Right lobe of liver (tissue), 4 donors: ENCODE measurements at regions not wholly inside any gene's neighbourhood (a gene's known extent, or its start where the extent isn't known, plus 50 kb on each side); places are given as distances from the start of the nearest gene placed in this dataset.

ENCODE experiments used
- POLR2A ChIP-seq: fragments of 450-650 bp; IDR thresholded peaks from one replicate; pipeline ENCODE4 v1.6.1; 2017; ENCODE audit warnings: antibody characterized with exemption, mild to moderate bottlenecking
- TF ChIP-seq, protein P1 (sequence below), 4 donors: fragments of 200-600 bp in 3 of 4; fragments of 450-650 bp in 1 of 4; IDR thresholded peaks; one replicate each; pipeline versions ENCODE4 v1.5.1 to v1.8.0; 2016 to 2022; ENCODE audit warnings: antibody characterized with exemption in 4 of 4, mild to moderate bottlenecking in 2 of 4
- donor health status: DM: no; HTN: no; CAD: no.
- donor health status: DM: no; HTN: no; CAD: no.
- donor health status: DM: no; HTN: yes; CAD: no.

DNA sequence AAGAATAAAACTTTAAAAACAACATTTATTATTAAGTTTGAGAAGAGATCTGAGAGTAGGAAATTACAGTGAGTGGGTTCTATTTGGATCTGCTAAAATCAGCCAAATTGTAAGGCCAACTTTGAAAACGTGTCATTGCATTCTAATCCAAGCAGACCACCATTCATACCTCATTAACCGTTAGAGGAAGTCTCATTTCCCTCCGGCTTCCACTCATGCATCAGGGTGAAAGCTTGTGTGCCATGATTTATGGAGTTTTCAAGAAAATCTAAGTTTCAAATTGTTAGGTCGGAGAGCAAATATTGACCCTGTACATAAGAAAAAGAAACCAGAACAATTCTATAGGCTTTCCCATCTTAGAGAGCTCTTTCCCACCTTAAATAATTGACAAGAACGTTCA lies 166.6 kb upstream of the NRG3 start:
- TF ChIP-seq, protein P1, sequence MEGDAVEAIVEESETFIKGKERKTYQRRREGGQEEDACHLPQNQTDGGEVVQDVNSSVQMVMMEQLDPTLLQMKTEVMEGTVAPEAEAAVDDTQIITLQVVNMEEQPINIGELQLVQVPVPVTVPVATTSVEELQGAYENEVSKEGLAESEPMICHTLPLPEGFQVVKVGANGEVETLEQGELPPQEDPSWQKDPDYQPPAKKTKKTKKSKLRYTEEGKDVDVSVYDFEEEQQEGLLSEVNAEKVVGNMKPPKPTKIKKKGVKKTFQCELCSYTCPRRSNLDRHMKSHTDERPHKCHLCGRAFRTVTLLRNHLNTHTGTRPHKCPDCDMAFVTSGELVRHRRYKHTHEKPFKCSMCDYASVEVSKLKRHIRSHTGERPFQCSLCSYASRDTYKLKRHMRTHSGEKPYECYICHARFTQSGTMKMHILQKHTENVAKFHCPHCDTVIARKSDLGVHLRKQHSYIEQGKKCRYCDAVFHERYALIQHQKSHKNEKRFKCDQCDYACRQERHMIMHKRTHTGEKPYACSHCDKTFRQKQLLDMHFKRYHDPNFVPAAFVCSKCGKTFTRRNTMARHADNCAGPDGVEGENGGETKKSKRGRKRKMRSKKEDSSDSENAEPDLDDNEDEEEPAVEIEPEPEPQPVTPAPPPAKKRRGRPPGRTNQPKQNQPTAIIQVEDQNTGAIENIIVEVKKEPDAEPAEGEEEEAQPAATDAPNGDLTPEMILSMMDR (IDR thresholded peaks at IDR 0.05) = no peak
- no peak for TF ChIP-seq POLR2A
